Astrocyte of the cerebellum (primary cell): ENCODE measurements at regions not wholly inside any gene's neighbourhood (a gene's known extent, or its start where the extent isn't known, plus 50 kb on each side); places are given as distances from the start of the nearest gene placed in this dataset.

Experiments
- DNase-seq: peaks from one replicate; pipeline ENCODE4 v3.0.0-alpha.2; 2011; ENCODE audit warnings: low read depth
- H3K4me3 ChIP-seq: 2 replicates; pipeline ENCODE4 v1.5.1; 2011; ENCODE audit warnings: mild to moderate bottlenecking, low read depth, low read length, moderate library complexity
- CTCF ChIP-seq: IDR thresholded peaks from 2 replicates; pipeline ENCODE4 v1.5.1; 2012; ENCODE audit warnings: low read length, low read depth, moderate library complexity, mild to moderate bottlenecking; ENCODE audit errors: missing control alignments
- in situ Hi-C: cut with HindIII; loops from 2 replicates; pipeline ENCODE4 v1.10.0; 2017; ENCODE audit warnings: low sequenced_read_pairs

GRCh38 chr17:11094331-11094730 is 146.7 kb upstream of the SHISA6 start:
- H3K4me3 ChIP-seq = no peak overlapping the region
- TF ChIP-seq CTCF = no peak
- DNase-seq = no peak
- in situ Hi-C loops = no loop called here

- in situ Hi-C loops = no loop called here
- no peak for DNase-seq
- TF ChIP-seq CTCF = no peak
- no peak overlapping the region for H3K4me3 ChIP-seq
Measured at GRCh38 chr17:11086646-11087340, 154.2 kb upstream of the SHISA6 start.

- TF ChIP-seq CTCF = no peak
- in situ Hi-C loops = no loop called here
- H3K4me3 ChIP-seq = no peak overlapping the region
- DNase-seq = no peak
Measured at GRCh38 chr17:11082559-11082958, 158.5 kb upstream of the SHISA6 start.

GRCh38 chr17:11081342-11081741 is 159.7 kb upstream of the SHISA6 start:
- no peak overlapping the region for H3K4me3 ChIP-seq
- TF ChIP-seq CTCF = no peak
- no peak for DNase-seq
- in situ Hi-C loops = no loop called here

GRCh38 chr17:11077673-11078072 is 163.3 kb upstream of the SHISA6 start:
- no peak for TF ChIP-seq CTCF
- H3K4me3 ChIP-seq = no peak overlapping the region
- in situ Hi-C loops = no loop called here
- no peak for DNase-seq

GRCh38 chr17:11074451-11074850 is 166.6 kb upstream of the SHISA6 start:
- no peak for TF ChIP-seq CTCF
- in situ Hi-C loops = no loop called here
- H3K4me3 ChIP-seq = no peak overlapping the region
- no peak for DNase-seq
